GM12873 (cell line): ENCODE measurements at regions not wholly inside any gene's neighbourhood (a gene's known extent, or its start where the extent isn't known, plus 50 kb on each side); places are given as distances from the start of the nearest gene placed in this dataset.

ENCODE experiments used
- CTCF ChIP-seq: IDR thresholded peaks from 2 replicates; pipeline ENCODE4 v1.5.1; 2012; ENCODE audit warnings: low read depth, mild to moderate bottlenecking, moderate library complexity, low read length, control low read depth; ENCODE audit not compliant: insufficient read depth; ENCODE audit errors: missing control alignments

GRCh38 chr11:91446267-91446666 lies 778.4 kb upstream of the FAT3 start:
- no peak for TF ChIP-seq CTCF

- TF ChIP-seq CTCF = no peak
These were observed 788.8 kb upstream of the FAT3 start for GRCh38 chr11:91435694-91436395.

- TF ChIP-seq CTCF = no peak
These were observed 791.2 kb upstream of the FAT3 start for GRCh38 chr11:91433284-91434010.

- no peak for TF ChIP-seq CTCF
These were observed 803.0 kb upstream of the FAT3 start for GRCh38 chr11:91421641-91422040.

GRCh38 chr11:91407842-91408241 lies 816.8 kb upstream of the FAT3 start:
- TF ChIP-seq CTCF = no peak

GRCh38 chr11:91406009-91406408 lies 818.6 kb upstream of the FAT3 start:
- TF ChIP-seq CTCF = no peak

GRCh38 chr11:91404344-91404743 lies 820.3 kb upstream of the FAT3 start:
- TF ChIP-seq CTCF = no peak
